OCI-LY3 (cell line): ENCODE measurements at regions not wholly inside any gene's neighbourhood (a gene's known extent, or its start where the extent isn't known, plus 50 kb on each side); places are given as distances from the start of the nearest gene placed in this dataset.

Experiments
- CTCF ChIP-seq: fragments of 200-600, 300-600 bp; sonication (generic); IDR thresholded peaks from 2 replicates; pipeline ENCODE4 v1.5.1; 2014; ENCODE audit warnings: antibody characterized with exemption, low read length, low read depth
- EZH2phosphoT487 ChIP-seq: fragments of 200-600 bp; shearing (Covaris generic); IDR thresholded peaks from 2 replicates; pipeline ENCODE4 v1.6.1; 2018; ENCODE audit warnings: antibody characterized with exemption, mixed run types, low read depth

DNA sequence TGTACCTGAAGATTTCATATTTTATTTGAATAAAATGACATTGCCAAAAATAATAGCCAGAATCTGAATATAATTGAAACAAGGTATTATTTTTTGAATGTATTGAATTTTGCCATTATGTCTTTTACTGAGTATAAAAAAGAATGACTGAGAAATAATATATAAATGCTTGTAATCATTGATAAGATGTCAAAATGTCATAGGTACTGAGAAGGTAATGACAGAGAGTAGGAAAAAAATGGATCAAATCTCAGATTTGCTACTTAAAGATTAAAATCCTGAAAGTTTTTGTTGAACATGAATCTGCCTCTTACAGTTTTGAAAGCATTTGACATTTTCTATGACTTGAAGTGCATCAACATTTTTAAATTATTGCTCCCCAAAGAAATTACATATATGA lies 1069.9 kb upstream of the ADGRL4 start:
- TF ChIP-seq CTCF (no peak), EZH2phosphoT487 (no peak)
